ENCODE measurements at regions not wholly inside any gene's neighbourhood (a gene's known extent, or its start where the extent isn't known, plus 50 kb on each side); places are given as distances from the start of the nearest gene placed in this dataset.
A peak's percentile ranks its signal among the peaks of the same experiment; 100 is the strongest.

GRCh38 chr16:13291591-13292333, 390.4 kb downstream of the SHISA9 start:
- H3K4me1 Mint-ChIP-seq: no peaks in the 10 kb centered on the region
- H3K4me3 Mint-ChIP-seq: no peak overlapping the region
- no peaks in the 10 kb centered on the region for H3K36me3 Mint-ChIP-seq (ENCODE audit: low read depth)
- TF ChIP-seq, protein P1, sequence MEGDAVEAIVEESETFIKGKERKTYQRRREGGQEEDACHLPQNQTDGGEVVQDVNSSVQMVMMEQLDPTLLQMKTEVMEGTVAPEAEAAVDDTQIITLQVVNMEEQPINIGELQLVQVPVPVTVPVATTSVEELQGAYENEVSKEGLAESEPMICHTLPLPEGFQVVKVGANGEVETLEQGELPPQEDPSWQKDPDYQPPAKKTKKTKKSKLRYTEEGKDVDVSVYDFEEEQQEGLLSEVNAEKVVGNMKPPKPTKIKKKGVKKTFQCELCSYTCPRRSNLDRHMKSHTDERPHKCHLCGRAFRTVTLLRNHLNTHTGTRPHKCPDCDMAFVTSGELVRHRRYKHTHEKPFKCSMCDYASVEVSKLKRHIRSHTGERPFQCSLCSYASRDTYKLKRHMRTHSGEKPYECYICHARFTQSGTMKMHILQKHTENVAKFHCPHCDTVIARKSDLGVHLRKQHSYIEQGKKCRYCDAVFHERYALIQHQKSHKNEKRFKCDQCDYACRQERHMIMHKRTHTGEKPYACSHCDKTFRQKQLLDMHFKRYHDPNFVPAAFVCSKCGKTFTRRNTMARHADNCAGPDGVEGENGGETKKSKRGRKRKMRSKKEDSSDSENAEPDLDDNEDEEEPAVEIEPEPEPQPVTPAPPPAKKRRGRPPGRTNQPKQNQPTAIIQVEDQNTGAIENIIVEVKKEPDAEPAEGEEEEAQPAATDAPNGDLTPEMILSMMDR (IDR thresholded peaks at IDR 0.05): no peak
- H3K27ac Mint-ChIP-seq: no peak overlapping the region
- H3K9me3 Mint-ChIP-seq: no peaks in the 10 kb centered on the region
- peak; percentile 67 for DNase-seq
- H3K27me3 Mint-ChIP-seq (ENCODE audit: low read depth, poor library complexity): no peaks in the 10 kb centered on the region

DNA sequence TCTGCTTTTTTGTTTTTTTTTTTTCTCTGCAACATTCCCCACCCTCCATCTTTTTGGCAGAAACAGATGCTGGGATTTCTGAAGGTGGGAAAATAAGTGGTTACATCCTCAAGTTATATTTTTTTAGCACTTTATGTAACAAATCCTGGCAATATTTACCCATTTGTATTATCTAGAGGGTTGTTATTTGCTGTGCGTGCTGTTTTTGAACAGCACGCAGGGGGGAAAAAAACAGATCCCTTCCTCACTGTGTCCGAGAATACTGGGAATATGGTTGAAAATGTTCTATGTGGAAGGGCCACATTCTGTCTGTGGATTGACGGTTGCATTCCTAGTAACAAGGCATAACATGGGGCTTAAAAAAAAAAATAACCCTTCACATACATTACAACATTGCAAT, 394.8 kb downstream of the SHISA9 start:
- Mint-ChIP-seq H3K4me1 (peaks cover 9% of the 10 kb centered on the region), H3K9me3 (no peaks in the 10 kb centered on the region), H3K36me3 (ENCODE audit: low read depth) (no peaks in the 10 kb centered on the region), H3K4me3 (no peak overlapping the region), H3K27ac (no peak overlapping the region), H3K27me3 (ENCODE audit: low read depth, poor library complexity) (no peaks in the 10 kb centered on the region)
- TF ChIP-seq, protein P1 (IDR thresholded peaks at IDR 0.05): no peak
- DNase-seq: no peak

GRCh38 chr16:13298666-13299065, 397.3 kb downstream of the SHISA9 start:
- no peaks in the 10 kb centered on the region for H3K27me3 Mint-ChIP-seq (ENCODE audit: low read depth, poor library complexity)
- no peaks in the 10 kb centered on the region for H3K9me3 Mint-ChIP-seq
- peaks cover 9% of the 10 kb centered on the region for H3K4me1 Mint-ChIP-seq
- H3K36me3 Mint-ChIP-seq (ENCODE audit: low read depth): no peaks in the 10 kb centered on the region
- TF ChIP-seq, protein P1 (IDR thresholded peaks at IDR 0.05): no peak
- H3K27ac Mint-ChIP-seq: no peak overlapping the region
- no peak overlapping the region for H3K4me3 Mint-ChIP-seq
- DNase-seq: no peak

DNA sequence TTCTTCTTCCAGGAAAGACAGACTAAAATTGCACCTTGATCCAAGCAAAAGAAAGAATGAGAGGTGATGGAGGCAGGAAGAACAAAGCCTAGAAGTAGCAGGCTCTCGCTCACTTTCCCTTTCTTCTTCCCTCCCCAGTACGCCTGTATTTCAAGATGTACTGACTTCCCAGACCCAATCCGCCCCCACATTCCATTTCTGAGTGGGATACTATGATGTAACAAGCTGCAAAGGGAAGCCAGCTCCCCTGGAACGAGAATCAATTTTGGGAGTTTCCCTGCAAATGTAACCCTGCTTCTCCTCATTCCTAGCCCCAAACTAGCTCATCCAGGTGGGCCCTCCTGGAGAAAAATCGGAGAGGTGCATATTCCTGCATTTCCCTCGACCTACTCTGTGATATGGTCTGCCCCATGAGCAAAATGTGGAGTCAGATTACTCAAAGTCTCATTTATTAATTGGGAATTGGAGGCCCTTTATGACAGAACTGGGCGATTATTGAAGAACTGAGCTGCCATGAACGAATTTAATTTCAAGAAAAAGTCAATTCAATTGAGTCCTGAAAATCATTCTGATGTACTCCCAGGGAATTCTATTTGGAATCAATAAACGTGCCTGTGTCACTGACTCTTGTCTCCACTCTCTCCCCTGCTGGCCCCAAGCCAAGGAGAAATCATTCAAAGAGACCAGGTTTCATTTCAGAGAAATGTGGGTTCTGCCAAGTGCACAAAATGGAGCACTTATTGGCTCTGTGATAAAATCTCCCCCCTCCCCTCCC, 398.9 kb downstream of the SHISA9 start:
- Mint-ChIP-seq H3K27me3 (ENCODE audit: low read depth, poor library complexity) (peaks cover 5% of the 10 kb centered on the region), H3K9me3 (no peaks in the 10 kb centered on the region), H3K4me1 (peaks cover 9% of the 10 kb centered on the region), H3K36me3 (ENCODE audit: low read depth) (no peaks in the 10 kb centered on the region), H3K4me3 (no peak overlapping the region), H3K27ac (no peak overlapping the region)
- TF ChIP-seq, protein P1 (IDR thresholded peaks at IDR 0.05): no peak
- no peak for DNase-seq

DNA sequence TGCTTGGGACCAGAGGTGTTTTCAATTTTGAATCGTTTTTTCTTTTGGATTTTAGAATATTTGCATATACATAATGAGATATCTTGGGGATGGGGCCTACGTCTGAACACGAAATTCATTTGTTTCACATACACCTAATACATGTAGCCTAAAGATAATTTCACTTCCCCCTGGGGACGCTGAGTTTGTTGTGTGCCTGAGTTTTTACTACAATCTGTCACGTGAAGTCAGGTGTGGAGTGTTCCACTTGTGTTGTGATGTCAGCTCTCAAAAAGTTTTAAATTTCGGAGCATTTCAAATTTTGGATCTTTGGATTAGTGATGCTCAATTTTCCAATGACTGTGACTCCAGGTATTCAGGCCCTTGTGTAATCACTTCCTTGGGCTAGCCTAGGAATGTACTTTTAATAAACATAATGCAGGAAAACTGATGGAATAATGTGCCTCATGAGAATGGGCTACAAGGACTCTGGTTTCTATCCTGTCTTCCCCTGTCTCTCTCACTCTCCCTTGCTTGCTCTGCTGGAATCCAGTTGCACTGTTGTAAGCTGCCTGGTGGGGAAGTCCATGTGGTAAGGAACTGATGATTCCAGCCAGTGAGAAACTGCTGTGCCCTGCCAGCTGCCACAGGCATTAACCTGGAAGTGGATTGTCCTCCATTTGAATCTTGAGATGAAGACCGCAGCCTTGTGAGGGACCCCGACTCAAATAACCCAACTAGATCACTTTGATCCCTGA, 403.8 kb downstream of the SHISA9 start:
- no peak for DNase-seq
- peaks cover 7% of the 10 kb centered on the region for H3K4me1 Mint-ChIP-seq

More for the DNA sequence above, 403.8 kb downstream of the SHISA9 start:
- TF ChIP-seq, protein P1 (IDR thresholded peaks at IDR 0.05): no peak
- Mint-ChIP-seq H3K4me3 (no peak overlapping the region), H3K36me3 (ENCODE audit: low read depth) (no peaks in the 10 kb centered on the region), H3K27me3 (ENCODE audit: low read depth, poor library complexity) (peaks cover 5% of the 10 kb centered on the region), H3K27ac (no peak overlapping the region), H3K9me3 (no peaks in the 10 kb centered on the region)
